ENCODE measurements at regions not wholly inside any gene's neighbourhood (a gene's known extent, or its start where the extent isn't known, plus 50 kb on each side); places are given as distances from the start of the nearest gene placed in this dataset.

DNA sequence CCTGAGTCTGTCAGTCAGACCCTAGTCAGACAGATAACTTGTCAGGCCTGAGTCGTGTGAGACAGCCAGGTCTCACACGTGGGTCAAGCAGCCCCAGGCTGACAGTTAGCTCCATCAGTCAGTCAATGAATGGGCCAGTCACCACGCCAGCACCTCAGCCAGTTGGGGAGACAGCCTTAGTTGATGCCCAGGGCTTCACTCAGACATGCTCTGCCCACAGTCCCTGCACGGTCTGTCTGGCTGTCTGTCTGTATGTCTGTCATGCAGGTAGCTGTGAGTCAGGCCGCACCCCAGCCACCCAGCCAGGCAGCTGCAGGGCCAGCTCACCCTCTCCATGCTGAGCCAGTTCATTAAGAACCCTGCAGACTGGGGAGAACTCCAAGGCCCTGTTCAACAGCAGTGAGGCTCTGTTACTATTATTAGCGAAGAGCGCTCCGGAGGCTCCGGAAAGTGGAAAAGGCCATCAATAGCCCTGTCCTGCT is 141.1 kb upstream of the PCBD1 start:
- H3K27ac Mint-ChIP-seq, result no peak overlapping the region
- H3K36me3 Mint-ChIP-seq, result no peaks in the 10 kb centered on the region
- no peaks in the 10 kb centered on the region for H3K4me1 Mint-ChIP-seq
- H3K4me3 Mint-ChIP-seq, result no peak overlapping the region
- peaks cover 4% of the 10 kb centered on the region for H3K27me3 Mint-ChIP-seq
- no peak for DNase-seq
- ATAC-seq (ENCODE audit: low read depth), result no peak
- H3K9me3 Mint-ChIP-seq, result no peaks in the 10 kb centered on the region
- POLR2A ChIA-PET, result no interaction called here

DNA sequence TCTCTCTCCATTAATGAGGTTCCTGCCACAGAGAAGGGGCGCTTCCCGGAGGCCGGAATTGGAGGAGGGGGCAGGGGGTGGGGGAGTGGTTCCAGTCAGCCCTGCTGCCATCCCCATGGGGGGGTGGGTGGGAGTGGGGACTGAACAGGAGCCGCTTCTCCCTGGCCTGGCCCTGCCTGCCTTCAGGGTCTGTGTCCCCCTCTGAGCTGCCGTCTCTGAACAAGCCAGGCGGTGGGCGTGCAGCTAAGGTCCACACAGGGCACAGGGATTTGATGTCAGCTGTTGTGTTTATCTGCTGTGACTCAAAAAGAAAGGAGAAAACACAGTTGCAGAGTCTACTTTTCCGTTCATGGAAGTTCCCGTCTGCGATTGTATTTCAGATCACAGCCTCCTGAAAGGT is 141.5 kb upstream of the PCBD1 start:
- ATAC-seq (ENCODE audit: low read depth), result no peak
- no peak overlapping the region for H3K27ac Mint-ChIP-seq
- no peak overlapping the region for H3K4me3 Mint-ChIP-seq
- peaks cover 4% of the 10 kb centered on the region for H3K27me3 Mint-ChIP-seq
- H3K9me3 Mint-ChIP-seq, result no peaks in the 10 kb centered on the region
- POLR2A ChIA-PET, result no interaction called here
- no peaks in the 10 kb centered on the region for H3K36me3 Mint-ChIP-seq
- no peak for DNase-seq
- H3K4me1 Mint-ChIP-seq, result no peaks in the 10 kb centered on the region

DNA sequence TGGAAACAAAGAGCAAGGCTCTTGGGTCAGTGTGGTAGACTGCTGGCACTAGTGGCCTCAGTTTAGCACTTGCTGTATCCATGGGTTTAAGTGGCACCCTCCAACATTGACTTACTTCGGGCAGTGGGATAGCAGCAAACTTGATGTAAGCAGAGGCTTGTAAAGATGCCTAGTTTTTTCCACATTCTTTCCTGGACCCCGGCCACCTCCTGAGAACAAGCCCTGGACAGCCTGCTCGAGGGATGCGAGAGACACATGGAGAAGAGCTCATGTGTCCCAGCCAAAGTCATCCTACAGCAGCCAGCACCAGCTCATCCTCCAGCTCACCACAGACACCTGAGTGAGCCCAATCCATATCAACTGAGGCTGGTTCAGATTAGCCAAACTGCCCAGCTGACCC is 142.7 kb upstream of the PCBD1 start:
- POLR2A ChIA-PET, result no interaction called here
- H3K27ac Mint-ChIP-seq, result no peak overlapping the region
- ATAC-seq (ENCODE audit: low read depth), result no peak
- H3K9me3 Mint-ChIP-seq, result no peaks in the 10 kb centered on the region
- H3K36me3 Mint-ChIP-seq, result no peaks in the 10 kb centered on the region
- peaks cover 4% of the 10 kb centered on the region for H3K27me3 Mint-ChIP-seq
- H3K4me1 Mint-ChIP-seq, result no peaks in the 10 kb centered on the region
- DNase-seq, result no peak
- H3K4me3 Mint-ChIP-seq, result no peak overlapping the region

DNA sequence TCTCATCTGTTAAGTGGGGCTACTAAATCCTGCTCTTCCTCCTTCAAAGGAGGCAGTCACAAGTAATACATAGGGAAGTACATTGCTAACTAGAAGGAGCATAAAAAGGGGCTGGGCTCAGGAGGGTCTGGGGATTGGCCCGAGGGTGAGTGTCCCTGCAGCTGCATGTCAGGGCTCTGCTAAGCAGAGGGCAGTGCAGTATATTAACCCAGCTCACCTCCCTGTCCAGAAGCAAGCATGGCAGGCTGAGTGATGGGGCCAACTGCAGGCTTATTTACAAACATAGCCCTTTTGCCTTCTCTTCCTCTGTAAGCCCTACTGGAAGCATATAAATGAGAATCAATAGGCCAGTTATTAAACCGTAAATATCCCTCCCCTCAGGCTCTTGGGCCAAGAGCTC is 143.2 kb upstream of the PCBD1 start:
- no peaks in the 10 kb centered on the region for H3K4me1 Mint-ChIP-seq
- H3K27ac Mint-ChIP-seq, result no peak overlapping the region
- POLR2A ChIA-PET, result no interaction called here
- H3K36me3 Mint-ChIP-seq, result no peaks in the 10 kb centered on the region
- ATAC-seq (ENCODE audit: low read depth) (no peak), DNase-seq (no peak)
- no peak overlapping the region for H3K4me3 Mint-ChIP-seq
- H3K27me3 Mint-ChIP-seq, result peaks cover 3% of the 10 kb centered on the region
- H3K9me3 Mint-ChIP-seq, result no peaks in the 10 kb centered on the region

DNA sequence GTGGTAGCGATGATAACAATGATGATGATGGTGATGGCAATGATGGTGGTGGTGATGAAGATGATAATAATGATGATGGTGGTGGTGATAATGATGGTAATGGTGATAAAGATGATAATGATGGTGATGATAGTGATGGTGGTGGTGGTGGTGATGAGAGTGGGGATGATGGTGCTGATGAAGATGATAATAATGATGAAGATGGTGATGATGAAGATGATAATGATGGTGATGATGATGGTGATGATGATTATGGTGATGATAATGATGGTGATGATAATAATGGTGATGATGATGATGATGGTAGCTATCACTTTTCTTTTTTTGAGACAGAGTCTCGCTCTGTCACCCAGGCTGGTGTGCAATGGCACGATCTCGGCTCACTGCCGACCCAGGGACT is 144.5 kb upstream of the PCBD1 start:
- ATAC-seq (ENCODE audit: low read depth) (no peak), DNase-seq (no peak)
- peaks cover 5% of the 10 kb centered on the region for H3K27me3 Mint-ChIP-seq
- no peaks in the 10 kb centered on the region for H3K9me3 Mint-ChIP-seq
- no peak overlapping the region for H3K4me3 Mint-ChIP-seq
- no peaks in the 10 kb centered on the region for H3K36me3 Mint-ChIP-seq
- POLR2A ChIA-PET, result no interaction called here
- H3K27ac Mint-ChIP-seq, result no peak overlapping the region
- H3K4me1 Mint-ChIP-seq, result no peaks in the 10 kb centered on the region

DNA sequence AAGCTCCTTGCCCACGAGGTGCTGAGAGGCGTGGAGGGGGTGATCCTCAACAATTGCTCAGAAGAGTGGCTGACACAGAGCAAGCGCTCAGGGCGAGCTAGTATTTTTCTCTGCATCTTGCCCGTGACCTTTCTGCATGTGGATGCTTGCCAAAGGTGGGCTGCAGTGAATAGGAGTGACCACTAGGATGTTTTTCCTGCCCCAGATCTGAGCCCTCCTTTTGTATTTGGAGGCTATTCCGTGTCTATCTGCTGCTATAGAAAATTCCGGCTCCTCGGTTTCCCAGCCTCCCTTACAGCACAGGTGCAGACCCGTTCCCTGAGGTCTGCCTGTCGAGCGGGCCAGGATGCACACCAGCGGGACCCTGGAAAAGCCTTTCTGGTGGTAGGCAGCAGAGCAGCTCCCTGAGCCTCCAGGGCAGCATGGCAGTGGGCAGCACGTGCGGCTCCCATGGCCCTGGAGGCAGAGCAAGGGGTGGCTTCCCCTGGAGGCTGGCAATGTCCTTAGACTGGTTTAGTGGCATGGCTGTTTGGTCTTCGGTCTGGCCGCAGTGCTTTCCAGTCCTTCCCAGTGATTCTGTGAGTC is 145.1 kb upstream of the PCBD1 start:
- DNase-seq (no peak), ATAC-seq (ENCODE audit: low read depth) (no peak)
- POLR2A ChIA-PET, result no interaction called here
- H3K27me3 Mint-ChIP-seq, result peaks cover 5% of the 10 kb centered on the region
- no peaks in the 10 kb centered on the region for H3K9me3 Mint-ChIP-seq
- no peaks in the 10 kb centered on the region for H3K36me3 Mint-ChIP-seq
- H3K4me1 Mint-ChIP-seq, result no peaks in the 10 kb centered on the region
- H3K4me3 Mint-ChIP-seq, result no peak overlapping the region
- no peak overlapping the region for H3K27ac Mint-ChIP-seq

DNA sequence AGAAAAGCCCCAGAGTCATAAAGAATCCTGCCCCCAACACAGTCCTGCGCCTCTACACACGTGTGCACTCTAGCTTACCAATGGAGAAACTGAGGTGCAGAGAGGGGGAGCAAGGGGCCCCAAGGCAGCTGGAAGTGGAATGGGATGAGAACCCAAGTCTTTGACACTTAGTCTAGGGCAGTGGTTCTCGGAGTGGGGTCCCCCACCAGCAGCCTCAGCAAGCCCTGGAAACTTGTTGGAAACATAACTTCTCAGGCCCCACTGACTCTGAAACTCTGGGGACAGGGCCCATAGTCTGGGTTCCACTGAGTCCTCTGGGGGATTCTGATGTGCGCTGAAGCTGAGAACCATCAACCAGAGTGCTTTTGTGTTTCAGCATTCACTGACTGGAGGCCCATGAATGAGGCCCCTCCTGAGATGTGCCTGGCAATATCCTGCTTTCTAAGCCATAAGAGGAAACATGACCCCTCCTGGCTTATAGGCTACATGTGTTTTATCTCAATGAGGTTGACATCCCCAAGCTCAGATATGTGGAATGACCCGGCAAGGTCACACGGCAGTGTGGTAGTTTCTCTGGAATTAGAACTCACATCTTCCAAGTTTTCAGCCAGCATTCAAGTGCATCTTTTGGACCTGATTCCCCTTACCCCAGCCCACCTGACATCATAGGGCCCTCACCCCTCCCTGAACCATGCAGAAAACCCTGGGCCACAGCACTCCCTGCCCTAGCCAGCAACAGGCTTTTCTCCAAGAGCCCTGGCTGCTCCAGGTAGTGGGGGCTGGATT is 147.3 kb upstream of the PCBD1 start:
- Mint-ChIP-seq H3K36me3 (no peaks in the 10 kb centered on the region), H3K9me3 (no peaks in the 10 kb centered on the region), H3K27me3 (peaks cover 5% of the 10 kb centered on the region), H3K4me1 (no peaks in the 10 kb centered on the region), H3K27ac (no peak overlapping the region), H3K4me3 (no peak overlapping the region)
- DNase-seq, result no peak
- POLR2A ChIA-PET, result no interaction called here
- ATAC-seq (ENCODE audit: low read depth), result no peak

DNA sequence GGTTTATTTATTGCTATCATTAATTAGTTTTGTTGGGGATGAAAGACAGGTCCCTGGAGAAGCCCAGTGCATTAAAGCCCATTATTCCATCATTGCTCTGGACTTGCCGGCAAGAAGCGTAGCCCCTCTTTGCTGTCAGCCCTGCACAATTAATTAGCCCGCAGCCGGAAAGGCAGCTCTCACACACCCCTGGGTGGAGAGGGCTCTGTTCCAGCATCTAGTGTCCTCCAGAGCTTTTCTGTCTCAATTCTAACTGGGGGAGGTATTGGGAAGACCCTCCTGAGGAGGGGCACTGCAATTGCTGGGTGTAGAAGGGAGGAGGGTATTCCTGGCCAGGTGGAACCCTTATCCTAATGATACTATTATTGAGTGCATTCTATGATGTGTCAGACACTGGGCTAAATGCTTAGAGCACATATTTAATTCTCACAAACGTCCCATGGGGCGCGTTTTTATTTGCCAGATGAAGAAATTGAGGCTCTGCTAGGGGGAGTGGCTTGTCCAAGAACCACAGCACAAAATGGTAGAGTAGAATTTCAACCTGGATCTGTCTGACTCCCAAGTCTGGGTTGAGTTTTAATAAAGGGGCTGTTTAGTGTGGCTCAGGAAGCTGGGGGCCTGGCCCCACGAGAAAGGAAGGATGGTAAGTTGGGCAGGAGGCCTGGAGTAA is 148.1 kb upstream of the PCBD1 start:
- H3K4me3 Mint-ChIP-seq, result no peak overlapping the region
- H3K27me3 Mint-ChIP-seq, result peaks cover 5% of the 10 kb centered on the region
- DNase-seq (no peak), ATAC-seq (ENCODE audit: low read depth) (no peak)
- no peaks in the 10 kb centered on the region for H3K36me3 Mint-ChIP-seq
- H3K4me1 Mint-ChIP-seq, result no peaks in the 10 kb centered on the region
- no peaks in the 10 kb centered on the region for H3K9me3 Mint-ChIP-seq
- H3K27ac Mint-ChIP-seq, result no peak overlapping the region
- POLR2A ChIA-PET, result no interaction called here

DNA sequence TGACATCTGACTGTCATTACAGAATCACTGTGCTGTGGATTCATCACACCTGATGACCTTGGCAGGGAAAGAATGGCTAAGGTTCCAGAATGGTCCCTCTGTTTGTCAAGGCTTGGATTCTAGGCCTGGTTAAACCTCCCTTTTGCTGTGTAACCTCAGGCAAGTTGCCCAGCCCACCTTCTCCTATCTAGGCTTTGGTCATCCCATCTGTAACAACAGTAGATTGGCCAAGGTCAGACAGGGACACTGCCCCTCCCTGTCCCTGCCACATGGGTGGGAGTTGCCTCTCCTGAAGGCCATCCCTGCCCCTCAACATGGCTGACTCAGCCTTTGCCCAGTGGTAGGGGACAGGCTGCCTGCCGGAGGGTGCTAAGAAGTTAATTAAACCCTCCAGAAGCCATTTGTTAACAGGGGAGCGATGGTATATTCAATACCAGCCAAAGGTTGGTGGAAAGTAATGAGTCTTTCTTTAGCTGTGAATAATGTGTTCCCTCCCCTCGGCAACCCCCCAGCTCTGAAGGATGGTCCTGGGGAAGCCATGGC is 149.8 kb upstream of the PCBD1 start:
- Mint-ChIP-seq H3K4me1 (no peaks in the 10 kb centered on the region), H3K27ac (no peak overlapping the region), H3K36me3 (no peaks in the 10 kb centered on the region), H3K4me3 (no peak overlapping the region), H3K27me3 (peaks cover 5% of the 10 kb centered on the region), H3K9me3 (no peaks in the 10 kb centered on the region)
- DNase-seq (no peak), ATAC-seq (ENCODE audit: low read depth) (no peak)
- POLR2A ChIA-PET, result no interaction called here

DNA sequence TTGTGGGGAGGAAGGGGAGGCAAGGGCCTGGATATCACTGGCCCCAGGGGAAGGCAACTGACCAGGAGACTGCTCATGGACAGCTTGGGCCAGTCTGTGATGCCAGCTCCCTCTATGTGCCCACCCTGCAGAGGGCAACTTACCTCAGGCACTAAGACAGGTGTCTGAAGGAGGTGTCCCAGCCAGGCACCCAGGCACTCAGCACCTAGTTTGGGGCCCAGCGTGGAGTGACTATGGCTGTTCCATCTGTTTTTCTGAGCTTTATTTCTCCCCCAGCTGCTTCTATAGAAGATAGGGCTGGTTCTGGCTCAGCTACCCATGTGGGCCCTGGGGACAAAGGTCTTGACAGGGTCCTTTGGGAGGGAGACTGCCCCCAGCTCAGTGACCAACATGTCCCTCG is 150.6 kb upstream of the PCBD1 start:
- Mint-ChIP-seq H3K36me3 (no peaks in the 10 kb centered on the region), H3K4me3 (no peak overlapping the region), H3K27ac (no peak overlapping the region), H3K27me3 (peaks cover 5% of the 10 kb centered on the region), H3K4me1 (no peaks in the 10 kb centered on the region), H3K9me3 (no peaks in the 10 kb centered on the region)
- DNase-seq, result no peak
- POLR2A ChIA-PET, result no interaction called here
- no peak for ATAC-seq (ENCODE audit: low read depth)

DNA sequence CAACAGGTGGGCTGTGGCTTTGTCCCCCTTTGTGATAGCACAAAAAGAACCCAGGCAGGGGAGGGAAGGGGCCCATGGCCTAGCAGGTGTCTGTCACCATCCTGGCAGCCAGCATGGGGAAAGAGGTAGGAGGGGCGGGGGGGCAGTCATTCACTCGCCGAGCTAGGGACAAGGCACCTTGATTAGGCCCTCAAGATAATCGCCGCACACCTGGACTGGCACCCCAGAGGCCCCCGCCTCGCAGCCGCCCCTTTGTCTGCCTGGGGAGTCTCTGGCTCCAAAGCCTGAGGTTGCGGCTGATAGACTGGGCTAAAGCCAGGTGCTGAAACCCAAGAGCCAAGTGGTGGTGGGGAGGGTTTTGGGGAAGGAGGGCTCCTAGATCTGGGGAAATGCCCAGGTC is 151.2 kb upstream of the PCBD1 start:
- Mint-ChIP-seq H3K4me1 (no peaks in the 10 kb centered on the region), H3K27ac (no peak overlapping the region), H3K36me3 (no peaks in the 10 kb centered on the region), H3K9me3 (no peaks in the 10 kb centered on the region), H3K27me3 (peaks cover 5% of the 10 kb centered on the region), H3K4me3 (no peak overlapping the region)
- DNase-seq (no peak), ATAC-seq (ENCODE audit: low read depth) (no peak)
- POLR2A ChIA-PET, result no interaction called here

DNA sequence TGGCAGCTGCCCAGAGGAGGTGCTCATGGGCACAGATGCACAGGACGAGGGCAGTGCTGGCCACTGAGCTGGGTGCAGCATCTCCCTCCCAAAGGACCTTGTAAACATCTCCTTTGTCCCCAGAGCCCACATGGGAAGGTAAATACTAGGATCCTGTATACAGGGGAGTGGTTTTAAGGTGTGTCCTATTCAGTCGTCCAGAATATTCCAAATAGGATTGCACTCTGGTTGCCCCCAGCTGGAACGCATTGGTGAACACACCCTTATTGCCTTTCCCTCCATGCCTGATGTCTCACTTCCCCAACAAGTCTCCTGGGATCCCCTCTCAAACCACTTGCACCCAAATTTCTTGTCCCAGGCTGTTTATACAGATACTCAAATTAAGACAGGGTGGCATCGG is 152.0 kb upstream of the PCBD1 start:
- no peak for ATAC-seq (ENCODE audit: low read depth)
- H3K27ac Mint-ChIP-seq, result no peak overlapping the region
- no peaks in the 10 kb centered on the region for H3K36me3 Mint-ChIP-seq
- H3K9me3 Mint-ChIP-seq, result no peaks in the 10 kb centered on the region
- H3K4me3 Mint-ChIP-seq, result no peak overlapping the region
- POLR2A ChIA-PET, result no interaction called here
- H3K27me3 Mint-ChIP-seq, result peaks cover 5% of the 10 kb centered on the region
- H3K4me1 Mint-ChIP-seq, result no peaks in the 10 kb centered on the region
- no peak for DNase-seq

DNA sequence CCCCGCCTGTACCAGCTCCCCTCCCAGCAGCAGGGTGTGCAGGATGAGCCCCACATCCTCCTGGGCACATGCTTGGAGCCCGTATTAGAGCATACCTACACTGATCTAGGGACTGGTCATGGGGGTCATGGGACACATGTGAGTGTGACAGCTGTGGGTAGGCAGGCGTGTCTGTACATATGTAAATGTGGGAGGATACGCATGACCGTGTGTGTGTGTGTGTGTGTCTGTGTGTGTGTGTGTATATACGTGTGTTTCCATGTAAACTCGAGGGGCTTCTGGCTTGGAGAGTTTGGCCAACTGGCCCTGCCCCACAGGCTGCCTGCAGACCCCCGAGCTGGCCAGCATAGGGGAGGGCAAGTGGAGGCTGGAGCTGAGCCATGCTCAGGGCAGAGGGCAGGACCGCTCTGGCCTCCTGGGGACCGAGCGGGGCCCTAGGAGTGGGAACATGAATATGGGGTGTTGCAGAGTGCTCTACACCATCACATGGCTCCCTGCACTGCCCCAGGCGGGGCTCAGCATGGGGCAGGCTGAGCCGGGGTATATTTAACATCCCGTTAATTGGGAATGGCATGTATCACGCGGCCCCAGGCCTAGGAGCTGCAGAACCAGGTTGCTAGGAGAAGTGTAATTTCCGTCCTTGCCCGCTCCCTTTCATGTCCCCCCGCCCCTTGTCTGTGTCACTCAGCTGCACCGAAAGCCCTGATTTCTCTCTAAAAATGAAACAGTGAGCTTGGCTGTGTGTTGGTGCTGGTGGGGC is 152.7 kb upstream of the PCBD1 start:
- no peak overlapping the region for H3K4me3 Mint-ChIP-seq
- DNase-seq (no peak), ATAC-seq (ENCODE audit: low read depth) (no peak)
- no peaks in the 10 kb centered on the region for H3K9me3 Mint-ChIP-seq
- peaks cover 5% of the 10 kb centered on the region for H3K27me3 Mint-ChIP-seq
- POLR2A ChIA-PET, result no interaction called here
- H3K4me1 Mint-ChIP-seq, result no peaks in the 10 kb centered on the region
- no peak overlapping the region for H3K27ac Mint-ChIP-seq
- H3K36me3 Mint-ChIP-seq, result no peaks in the 10 kb centered on the region

Measured in activated naive CD8-positive, alpha-beta T cell treated with anti-CD3 and anti-CD28 coated beads, Interleukin-2, amount 10 ng/mL, durations not matched to agents 7 days and 5 days (primary cell).